ENCODE measurements at regions not wholly inside any gene's neighbourhood (a gene's known extent, or its start where the extent isn't known, plus 50 kb on each side); places are given as distances from the start of the nearest gene placed in this dataset.

DNA sequence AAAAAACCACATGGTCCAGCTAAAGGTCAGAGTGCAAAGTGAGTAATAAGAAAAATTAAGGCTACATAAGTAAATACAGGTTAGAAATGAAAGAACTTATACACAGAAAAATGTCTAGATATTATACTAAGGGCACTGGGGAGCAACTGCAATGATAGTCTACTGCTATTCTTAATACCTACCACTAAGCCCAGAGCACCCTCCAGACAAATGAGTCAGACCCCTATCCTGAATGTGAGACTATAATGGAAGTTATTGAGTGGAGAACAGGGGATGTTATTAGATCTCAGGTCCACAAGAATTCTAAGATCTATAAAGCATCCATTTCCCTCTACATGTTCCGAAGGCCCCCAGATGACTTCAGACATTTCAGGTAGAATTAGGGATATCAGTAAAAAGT lies 438.3 kb downstream of the PRELID2 start:
- TF ChIP-seq, protein P1, sequence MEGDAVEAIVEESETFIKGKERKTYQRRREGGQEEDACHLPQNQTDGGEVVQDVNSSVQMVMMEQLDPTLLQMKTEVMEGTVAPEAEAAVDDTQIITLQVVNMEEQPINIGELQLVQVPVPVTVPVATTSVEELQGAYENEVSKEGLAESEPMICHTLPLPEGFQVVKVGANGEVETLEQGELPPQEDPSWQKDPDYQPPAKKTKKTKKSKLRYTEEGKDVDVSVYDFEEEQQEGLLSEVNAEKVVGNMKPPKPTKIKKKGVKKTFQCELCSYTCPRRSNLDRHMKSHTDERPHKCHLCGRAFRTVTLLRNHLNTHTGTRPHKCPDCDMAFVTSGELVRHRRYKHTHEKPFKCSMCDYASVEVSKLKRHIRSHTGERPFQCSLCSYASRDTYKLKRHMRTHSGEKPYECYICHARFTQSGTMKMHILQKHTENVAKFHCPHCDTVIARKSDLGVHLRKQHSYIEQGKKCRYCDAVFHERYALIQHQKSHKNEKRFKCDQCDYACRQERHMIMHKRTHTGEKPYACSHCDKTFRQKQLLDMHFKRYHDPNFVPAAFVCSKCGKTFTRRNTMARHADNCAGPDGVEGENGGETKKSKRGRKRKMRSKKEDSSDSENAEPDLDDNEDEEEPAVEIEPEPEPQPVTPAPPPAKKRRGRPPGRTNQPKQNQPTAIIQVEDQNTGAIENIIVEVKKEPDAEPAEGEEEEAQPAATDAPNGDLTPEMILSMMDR (IDR thresholded peaks at IDR 0.05), result no peak
- TF ChIP-seq POLR2A (IDR thresholded peaks at IDR 0.05), result no peak
